ENCODE measurements at regions not wholly inside any gene's neighbourhood (a gene's known extent, or its start where the extent isn't known, plus 50 kb on each side); places are given as distances from the start of the nearest gene placed in this dataset.

- TF ChIP-seq CTCF (IDR thresholded peaks at IDR 0.05) = no peak
- TF ChIP-seq POLR2A (IDR thresholded peaks at IDR 0.05) = no peak
Observed at GRCh38 chr9:109632817-109633216, 134.7 kb upstream of the PTPN3 start.
